ENCODE measurements at regions not wholly inside any gene's neighbourhood (a gene's known extent, or its start where the extent isn't known, plus 50 kb on each side); places are given as distances from the start of the nearest gene placed in this dataset.
A peak's percentile ranks its signal among the peaks of the same experiment; 100 is the strongest.
"Not testable (repeated sequence)": the region's sequence is repeated elsewhere in the genome, so short reads cannot be mapped to it uniquely, and the experiment has no call there.

DNA sequence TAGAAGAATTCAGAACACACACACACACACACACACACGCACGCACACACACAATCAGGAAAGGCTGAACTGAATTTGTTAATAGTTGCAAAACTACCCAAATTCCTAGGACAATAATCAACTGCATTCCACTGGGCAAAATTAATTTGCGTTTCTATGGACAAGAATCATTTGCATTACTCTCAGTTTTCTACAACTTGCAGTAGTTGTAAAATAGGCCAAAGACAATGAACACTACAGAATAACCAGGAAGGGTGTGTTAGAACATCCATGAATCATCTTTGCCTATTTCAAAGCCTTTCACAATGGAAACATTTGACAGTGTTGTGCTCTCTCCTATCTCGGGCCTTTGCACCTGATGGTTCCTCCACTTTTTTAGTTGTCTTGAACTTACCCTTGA lies 77.1 kb upstream of the IGFBP7 start:
- peaks cover 11% of the 10 kb centered on the region for H3K4me1 ChIP-seq (ENCODE audit: control insufficient read depth, insufficient read depth, low read length)
- H3K9me3 ChIP-seq (ENCODE audit: control insufficient read depth, low read length), result no peaks in the 10 kb centered on the region
- no peak overlapping the region for H3K27ac ChIP-seq (ENCODE audit: insufficient read depth, low read depth, low read length, poor library complexity, severe bottlenecking)
- H3K27me3 ChIP-seq (ENCODE audit: control insufficient read depth, insufficient read depth, low read length, poor library complexity, severe bottlenecking), result no peaks in the 10 kb centered on the region
- 50 to 60% methylated on average over 4 of the region's 4 CpGs for WGBS, 2 experiments
- no peaks in the 10 kb centered on the region for H3K36me3 ChIP-seq (ENCODE audit: control insufficient read depth, insufficient read depth, low read length)
- no peak overlapping the region for H3K4me3 ChIP-seq (ENCODE audit: insufficient read depth, low read depth, low read length)

DNA sequence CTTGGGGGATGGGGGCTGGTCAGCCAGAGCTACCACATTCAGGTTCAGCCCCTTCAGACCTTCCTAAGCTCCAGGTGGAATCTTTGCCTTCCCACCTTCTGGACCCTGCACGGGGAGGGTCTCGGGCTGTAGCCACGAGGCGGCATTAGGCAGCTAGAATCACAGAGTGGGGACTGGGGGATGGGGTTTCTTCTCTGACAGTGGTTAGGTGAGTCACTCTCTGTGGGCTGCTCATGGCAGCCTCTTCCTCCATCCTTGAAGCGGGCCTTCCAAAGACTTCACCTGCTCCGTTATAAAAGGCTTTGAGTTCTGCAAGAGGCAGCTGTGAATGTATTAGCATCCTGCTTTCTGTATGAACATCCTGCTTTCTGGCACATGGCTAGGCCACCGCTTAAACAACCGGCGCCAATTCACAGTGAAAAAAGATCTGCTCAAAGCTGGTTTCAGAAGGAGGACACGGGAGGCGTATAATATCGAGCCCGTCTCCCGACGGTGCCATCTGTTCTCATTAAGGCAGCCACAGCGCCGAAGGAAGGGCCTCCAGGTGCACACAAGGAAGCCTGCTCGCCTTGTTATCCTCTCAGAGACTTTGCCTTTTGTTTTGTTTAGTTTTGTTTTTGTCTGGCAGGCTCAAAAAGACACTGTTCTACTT lies 74.3 kb upstream of the IGFBP7 start:
- no peaks in the 10 kb centered on the region for H3K9me3 ChIP-seq (ENCODE audit: control insufficient read depth, low read length)
- no peak overlapping the region for H3K4me3 ChIP-seq (ENCODE audit: insufficient read depth, low read depth, low read length)
- no peak overlapping the region for H3K27ac ChIP-seq (ENCODE audit: insufficient read depth, low read depth, low read length, poor library complexity, severe bottlenecking)
- no peaks in the 10 kb centered on the region for H3K36me3 ChIP-seq (ENCODE audit: control insufficient read depth, insufficient read depth, low read length)
- no peaks in the 10 kb centered on the region for H3K4me1 ChIP-seq (ENCODE audit: control insufficient read depth, insufficient read depth, low read length)
- no peaks in the 10 kb centered on the region for H3K27me3 ChIP-seq (ENCODE audit: control insufficient read depth, insufficient read depth, low read length, poor library complexity, severe bottlenecking)
- WGBS, 2 experiments, result 93 to 95% methylated on average over 18 of the region's 18 CpGs

DNA sequence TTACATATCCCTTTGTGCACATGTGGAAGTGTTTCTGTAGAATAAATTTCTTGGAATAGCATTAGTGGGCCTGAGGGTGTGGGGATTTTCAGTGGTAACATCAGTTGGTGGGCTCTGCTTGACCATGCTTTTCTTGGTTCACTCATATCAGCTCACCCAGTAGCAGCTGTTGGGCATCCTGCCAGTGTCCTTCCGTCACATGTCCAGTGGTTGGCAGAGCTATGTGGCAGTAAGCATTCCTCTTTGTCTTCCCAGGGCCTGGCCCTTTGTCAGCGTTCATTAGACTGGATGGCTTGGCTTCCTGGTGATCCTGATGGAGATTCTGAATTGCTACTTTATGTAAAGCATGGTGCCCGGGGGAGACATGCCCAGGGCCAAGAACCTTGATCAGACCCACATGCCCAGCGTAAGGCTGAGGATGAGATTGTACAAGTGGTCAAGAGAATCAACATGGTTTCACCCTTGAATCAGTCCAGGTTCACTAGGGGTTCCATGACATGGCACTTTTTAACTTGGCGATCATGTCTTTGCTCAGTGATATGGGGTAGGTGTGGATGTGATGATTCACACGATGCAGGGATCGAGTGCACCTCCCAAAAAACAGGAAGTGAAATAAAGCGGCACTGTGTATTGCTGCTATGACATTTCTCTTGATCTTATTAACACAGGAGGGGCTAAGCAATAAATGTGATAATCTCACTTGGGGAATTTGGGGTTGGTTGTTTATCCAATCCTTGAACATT lies 72.1 kb upstream of the IGFBP7 start:
- H3K36me3 ChIP-seq (ENCODE audit: control insufficient read depth, insufficient read depth, low read length), result no peaks in the 10 kb centered on the region
- H3K4me3 ChIP-seq (ENCODE audit: insufficient read depth, low read depth, low read length), result no peak overlapping the region
- 94% methylated on average over 8 of the region's 8 CpGs for WGBS, 2 experiments
- H3K9me3 ChIP-seq (ENCODE audit: control insufficient read depth, low read length), result no peaks in the 10 kb centered on the region
- no peak overlapping the region for H3K27ac ChIP-seq (ENCODE audit: insufficient read depth, low read depth, low read length, poor library complexity, severe bottlenecking)
- H3K27me3 ChIP-seq (ENCODE audit: control insufficient read depth, insufficient read depth, low read length, poor library complexity, severe bottlenecking), result no peaks in the 10 kb centered on the region
- H3K4me1 ChIP-seq (ENCODE audit: control insufficient read depth, insufficient read depth, low read length), result no peaks in the 10 kb centered on the region

DNA sequence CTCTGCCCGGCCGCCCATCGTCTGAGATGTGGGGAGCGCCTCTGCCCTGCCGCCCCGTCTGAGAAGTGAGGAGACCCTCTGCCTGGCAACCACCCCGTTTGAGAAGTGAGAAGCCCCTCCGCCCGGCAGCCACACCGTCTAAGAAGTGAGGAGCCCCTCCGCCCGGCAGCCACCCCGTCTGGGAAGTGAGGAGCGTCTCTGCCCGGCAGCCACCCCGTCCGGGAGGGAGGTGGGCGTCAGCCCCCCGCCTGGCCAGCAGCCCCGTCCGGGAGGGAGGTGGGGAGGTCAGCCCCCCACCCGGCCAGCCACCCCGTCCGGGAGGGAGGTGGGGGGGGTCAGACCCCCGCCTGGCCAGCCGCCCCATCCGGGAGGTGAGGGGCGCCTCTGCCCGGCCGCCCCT lies 63.0 kb upstream of the IGFBP7 start:
- H3K9me3 ChIP-seq (ENCODE audit: control insufficient read depth, low read length); H3K27me3 ChIP-seq (ENCODE audit: control insufficient read depth, insufficient read depth, low read length, poor library complexity, severe bottlenecking); H3K27ac ChIP-seq (ENCODE audit: insufficient read depth, low read depth, low read length, poor library complexity, severe bottlenecking); H3K4me3 ChIP-seq (ENCODE audit: insufficient read depth, low read depth, low read length); H3K36me3 ChIP-seq (ENCODE audit: control insufficient read depth, insufficient read depth, low read length); H3K4me1 ChIP-seq (ENCODE audit: control insufficient read depth, insufficient read depth, low read length): not testable (repeated sequence)
- WGBS, 2 experiments, result 97% methylated on average over 26 of the region's 30 CpGs

DNA sequence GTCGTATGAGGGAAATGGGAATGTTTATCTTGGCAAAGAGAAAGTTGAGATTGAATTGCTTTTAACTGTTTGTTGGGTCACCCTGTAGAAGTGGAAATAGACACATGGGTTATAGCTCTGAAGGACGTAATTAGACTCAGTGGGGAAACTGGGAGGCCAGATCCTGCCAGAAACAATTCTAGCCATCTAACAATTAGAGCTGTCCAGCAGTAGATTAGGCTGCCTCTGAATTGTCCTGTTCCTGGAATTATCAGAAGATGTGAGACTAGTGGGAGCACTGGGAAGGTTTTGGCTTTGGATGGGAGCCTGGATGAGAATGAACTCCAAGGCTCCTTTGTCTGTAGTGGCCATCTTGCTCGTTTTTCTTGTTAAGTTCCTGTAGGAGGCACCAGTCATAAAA lies 61.9 kb upstream of the IGFBP7 start:
- Histone ChIP-seq H3K9me3 (ENCODE audit: control insufficient read depth, low read length) (no peaks in the 10 kb centered on the region), H3K4me3 (ENCODE audit: insufficient read depth, low read depth, low read length) (no peak overlapping the region), H3K27ac (ENCODE audit: insufficient read depth, low read depth, low read length, poor library complexity, severe bottlenecking) (no peak overlapping the region), H3K4me1 (ENCODE audit: control insufficient read depth, insufficient read depth, low read length) (no peaks in the 10 kb centered on the region), H3K36me3 (ENCODE audit: control insufficient read depth, insufficient read depth, low read length) (no peaks in the 10 kb centered on the region), H3K27me3 (ENCODE audit: control insufficient read depth, insufficient read depth, low read length, poor library complexity, severe bottlenecking) (no peaks in the 10 kb centered on the region)
- 96% methylated on average over 3 of the region's 3 CpGs for WGBS, 2 experiments

DNA sequence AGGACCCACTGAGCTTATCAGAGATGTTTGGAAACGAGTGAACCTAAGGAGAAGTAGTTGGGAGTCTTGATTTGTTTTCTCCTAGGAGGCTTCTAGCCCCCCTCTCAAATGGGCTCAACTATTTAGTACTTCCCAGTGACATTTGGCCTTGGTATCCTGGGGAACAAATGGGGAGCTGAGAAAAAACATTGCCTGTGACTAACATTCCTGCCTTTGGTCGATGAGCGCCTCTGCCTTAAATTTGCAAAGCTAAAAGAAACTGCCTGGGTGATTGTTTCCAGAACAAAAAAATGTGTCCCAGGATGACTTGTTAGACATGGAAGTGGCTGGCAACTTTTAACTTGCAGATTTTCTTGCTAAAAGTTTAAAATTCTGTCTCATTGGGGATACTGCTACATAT lies 58.8 kb upstream of the IGFBP7 start:
- H3K27me3 ChIP-seq (ENCODE audit: control insufficient read depth, insufficient read depth, low read length, poor library complexity, severe bottlenecking), result peaks cover 10% of the 10 kb centered on the region
- H3K4me3 ChIP-seq (ENCODE audit: insufficient read depth, low read depth, low read length), result no peak overlapping the region
- 49 to 64% methylated on average over 3 of the region's 3 CpGs for WGBS, 2 experiments
- no peaks in the 10 kb centered on the region for H3K36me3 ChIP-seq (ENCODE audit: control insufficient read depth, insufficient read depth, low read length)
- H3K27ac ChIP-seq (ENCODE audit: insufficient read depth, low read depth, low read length, poor library complexity, severe bottlenecking), result no peak overlapping the region
- no peaks in the 10 kb centered on the region for H3K4me1 ChIP-seq (ENCODE audit: control insufficient read depth, insufficient read depth, low read length)
- no peaks in the 10 kb centered on the region for H3K9me3 ChIP-seq (ENCODE audit: control insufficient read depth, low read length)

DNA sequence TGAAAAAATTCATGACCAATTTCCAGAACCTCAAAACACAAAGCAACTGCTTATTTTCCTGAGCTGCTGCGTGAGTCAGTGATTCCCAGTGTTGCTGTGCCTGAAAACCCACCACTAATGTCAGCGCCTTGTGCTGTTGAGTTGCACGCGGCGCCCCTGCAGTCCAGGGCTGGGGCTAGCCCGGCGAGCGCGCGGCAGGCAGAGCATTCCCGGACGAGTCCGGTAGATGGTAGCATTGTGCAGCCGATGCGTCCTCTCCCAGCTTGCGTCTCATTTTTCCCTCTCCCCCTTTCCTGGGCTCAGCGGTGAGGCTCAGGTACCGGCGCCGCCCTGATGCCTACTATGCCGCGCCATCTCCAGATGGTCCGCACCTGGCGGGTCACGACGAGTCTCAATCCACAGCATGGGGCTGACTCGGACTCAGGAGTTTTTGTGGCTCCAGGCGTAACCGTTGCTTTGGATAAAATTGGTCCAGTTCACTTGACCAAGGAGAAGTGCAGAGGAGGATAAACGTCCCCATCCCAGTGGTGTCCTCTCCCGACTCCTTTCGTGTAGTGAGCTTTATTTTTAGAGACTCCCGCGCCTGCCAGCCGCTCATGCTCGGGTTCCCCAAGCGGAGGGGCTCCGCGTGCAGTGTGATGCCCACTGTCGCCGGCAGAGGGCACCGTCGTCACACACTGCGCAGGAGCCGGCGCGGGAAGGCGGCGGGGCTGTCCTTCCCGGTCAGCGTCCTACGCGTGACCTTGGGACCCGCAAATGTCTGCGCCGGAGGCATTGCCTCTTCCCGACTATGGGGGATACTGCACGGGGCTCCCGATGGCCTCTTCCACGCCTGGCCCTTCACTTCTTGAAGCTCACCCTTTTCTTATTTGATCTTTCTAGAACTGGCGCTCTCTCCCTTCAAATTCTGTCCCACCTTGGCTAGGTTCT lies 53.6 kb upstream of the IGFBP7 start:
- no peak overlapping the region for H3K27ac ChIP-seq (ENCODE audit: insufficient read depth, low read depth, low read length, poor library complexity, severe bottlenecking)
- H3K9me3 ChIP-seq (ENCODE audit: control insufficient read depth, low read length), result no peaks in the 10 kb centered on the region
- H3K4me1 ChIP-seq (ENCODE audit: control insufficient read depth, insufficient read depth, low read length), result no peaks in the 10 kb centered on the region
- 3 to 4% methylated on average over 61 of the region's 61 CpGs for WGBS, 2 experiments
- H3K36me3 ChIP-seq (ENCODE audit: control insufficient read depth, insufficient read depth, low read length), result no peaks in the 10 kb centered on the region
- H3K27me3 ChIP-seq (ENCODE audit: control insufficient read depth, insufficient read depth, low read length, poor library complexity, severe bottlenecking), result peaks cover 10% of the 10 kb centered on the region
- peak overlapping the region; percentile 59 for H3K4me3 ChIP-seq (ENCODE audit: insufficient read depth, low read depth, low read length)

DNA sequence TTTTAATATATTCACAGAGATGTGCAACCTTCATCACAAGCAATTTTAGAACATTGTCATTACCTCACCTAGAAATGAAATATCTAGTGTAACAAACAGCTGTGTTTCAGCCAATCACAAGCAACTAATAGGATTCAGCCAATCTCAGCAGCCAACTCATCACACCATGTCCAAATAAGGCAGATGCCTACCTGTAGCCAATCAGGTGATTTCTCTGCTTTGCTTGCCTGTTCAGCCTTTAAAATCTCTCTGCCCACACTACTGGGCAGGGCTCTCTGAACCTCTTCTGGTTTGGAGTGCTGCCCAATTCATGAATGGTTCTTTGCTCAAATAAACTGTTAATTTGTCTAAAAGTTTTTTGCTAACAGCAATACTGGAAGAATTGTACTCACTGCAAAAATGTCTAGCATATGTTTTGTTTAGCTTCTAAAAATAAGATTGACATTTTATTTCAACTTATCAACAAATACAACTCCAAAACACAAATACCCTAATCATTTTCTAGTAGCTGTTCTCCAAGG lies 52.4 kb upstream of the IGFBP7 start:
- no peak overlapping the region for H3K4me3 ChIP-seq (ENCODE audit: insufficient read depth, low read depth, low read length)
- peaks cover 10% of the 10 kb centered on the region for H3K27me3 ChIP-seq (ENCODE audit: control insufficient read depth, insufficient read depth, low read length, poor library complexity, severe bottlenecking)
- H3K4me1 ChIP-seq (ENCODE audit: control insufficient read depth, insufficient read depth, low read length), result peaks cover 2% of the 10 kb centered on the region
- H3K27ac ChIP-seq (ENCODE audit: insufficient read depth, low read depth, low read length, poor library complexity, severe bottlenecking), result no peak overlapping the region
- no peaks in the 10 kb centered on the region for H3K9me3 ChIP-seq (ENCODE audit: control insufficient read depth, low read length)
- no peaks in the 10 kb centered on the region for H3K36me3 ChIP-seq (ENCODE audit: control insufficient read depth, insufficient read depth, low read length)

All from ectodermal cell (in vitro differentiated cells).